Hepatocyte (in vitro differentiated cells): ENCODE measurements at regions not wholly inside any gene's neighbourhood (a gene's known extent, or its start where the extent isn't known, plus 50 kb on each side); places are given as distances from the start of the nearest gene placed in this dataset.

ENCODE experiments used
- DNase-seq: peaks from one replicate; pipeline ENCODE4 v3.0.0-alpha.2; 2016; ENCODE audit warnings: low spot score
- H2AFZ ChIP-seq: fragments of 200-600 bp; sonication (generic); 2 replicates; pipeline ENCODE4 v1.6.0; 2016; ENCODE audit warnings: antibody characterized with exemption, mild to moderate bottlenecking
- H3K27ac ChIP-seq: fragments of 200-600 bp; sonication (generic); 2 replicates; pipeline ENCODE4 v1.5.1; 2016; ENCODE audit warnings: mild to moderate bottlenecking
- H3K27me3 ChIP-seq: fragments of 200-600 bp; sonication (generic); 2 replicates; pipeline ENCODE4 v1.6.1; 2016
- H3K36me3 ChIP-seq: fragments of 200-600 bp; sonication (generic); replicated peaks from 2 replicates; pipeline ENCODE4 v1.5.1; 2016; ENCODE audit warnings: low read depth; ENCODE audit not compliant: insufficient read depth
- H3K4me1 ChIP-seq: fragments of 200-600 bp; sonication (generic); 2 replicates; pipeline ENCODE4 v1.5.1; 2016; ENCODE audit warnings: mild to moderate bottlenecking, moderate library complexity; ENCODE audit not compliant: insufficient read depth
- H3K4me2 ChIP-seq: fragments of 200-600 bp; sonication (generic); 2 replicates; pipeline ENCODE4 v1.6.0; 2016
- H3K4me3 ChIP-seq: fragments of 200-600 bp; sonication (generic); 2 replicates; pipeline ENCODE4 v1.5.1; 2016; ENCODE audit warnings: mild to moderate bottlenecking
- H3K79me2 ChIP-seq: fragments of 200-600 bp; sonication (generic); 2 replicates; pipeline ENCODE4 v1.6.0; 2017; ENCODE audit warnings: mild to moderate bottlenecking
- H3K9me2 ChIP-seq: fragments of 200-600 bp; sonication (generic); replicated peaks from 2 replicates; pipeline ENCODE4 v1.6.0; 2017; ENCODE audit warnings: mild to moderate bottlenecking; ENCODE audit not compliant: insufficient read depth
- H3K9me3 ChIP-seq: fragments of 200-600 bp; sonication (generic); 2 replicates; pipeline ENCODE4 v1.5.1; 2016; ENCODE audit warnings: low read depth, mild to moderate bottlenecking
- H4K20me1 ChIP-seq: fragments of 200-600 bp; sonication (generic); 2 replicates; pipeline ENCODE4 v1.6.0; 2016; ENCODE audit warnings: mild to moderate bottlenecking; ENCODE audit not compliant: insufficient read depth, poor library complexity, severe bottlenecking
- EZH2 ChIP-seq: fragments of 200-600 bp; sonication (generic); IDR thresholded peaks from 2 replicates; pipeline ENCODE4 v1.6.1; 2016; ENCODE audit warnings: antibody characterized with exemption, mild to moderate bottlenecking, borderline replicate concordance
- EZH2phosphoT487 ChIP-seq: fragments of 200-600 bp; sonication (generic); IDR thresholded peaks from one replicate; pipeline ENCODE4 v1.6.1; 2018; ENCODE audit warnings: antibody characterized with exemption, mild to moderate bottlenecking, low read depth, moderate library complexity; ENCODE audit not compliant: unreplicated experiment, severe bottlenecking
- WGBS: methylation state at CpG from one replicate; pipeline ENCODE4 v1.1.6; 2016; ENCODE audit warnings: low lambda C conversion rate; ENCODE audit errors: missing lambda C conversion rate; 5-methylcytosine and 5-hydroxymethylcytosine counted together
- TF ChIP-seq, protein P1 (sequence below): fragments of 200-600 bp; sonication (generic); IDR thresholded peaks from 2 replicates; pipeline ENCODE4 v1.5.1; 2016; ENCODE audit warnings: antibody characterized with exemption, mild to moderate bottlenecking; ENCODE audit not compliant: poor library complexity

DNA sequence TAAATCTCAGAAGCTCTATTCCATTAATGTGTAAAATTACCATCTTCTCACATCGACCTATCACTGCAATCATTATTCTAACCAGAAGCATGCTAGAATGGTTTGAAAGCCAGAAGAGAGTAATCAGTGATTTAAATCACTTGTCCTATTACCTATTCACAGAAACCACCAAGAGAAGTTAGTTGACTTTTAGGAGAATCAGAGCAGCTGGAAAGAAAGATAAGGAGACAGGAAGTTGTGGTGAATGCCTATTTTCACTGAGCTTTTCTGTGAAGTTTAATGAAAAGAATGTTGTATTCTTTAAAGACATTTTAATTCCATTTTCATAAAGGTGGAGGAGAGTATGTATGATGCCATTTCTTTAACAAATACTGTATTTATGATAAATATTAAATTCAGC lies 352.6 kb upstream of the CRIM1 start:
- no peak overlapping the region for H3K27ac ChIP-seq
- WGBS = 69% methylated on average over 1 of the region's 1 CpG
- TF ChIP-seq EZH2 (no peak), EZH2phosphoT487 (no peak)
- TF ChIP-seq, protein P1, sequence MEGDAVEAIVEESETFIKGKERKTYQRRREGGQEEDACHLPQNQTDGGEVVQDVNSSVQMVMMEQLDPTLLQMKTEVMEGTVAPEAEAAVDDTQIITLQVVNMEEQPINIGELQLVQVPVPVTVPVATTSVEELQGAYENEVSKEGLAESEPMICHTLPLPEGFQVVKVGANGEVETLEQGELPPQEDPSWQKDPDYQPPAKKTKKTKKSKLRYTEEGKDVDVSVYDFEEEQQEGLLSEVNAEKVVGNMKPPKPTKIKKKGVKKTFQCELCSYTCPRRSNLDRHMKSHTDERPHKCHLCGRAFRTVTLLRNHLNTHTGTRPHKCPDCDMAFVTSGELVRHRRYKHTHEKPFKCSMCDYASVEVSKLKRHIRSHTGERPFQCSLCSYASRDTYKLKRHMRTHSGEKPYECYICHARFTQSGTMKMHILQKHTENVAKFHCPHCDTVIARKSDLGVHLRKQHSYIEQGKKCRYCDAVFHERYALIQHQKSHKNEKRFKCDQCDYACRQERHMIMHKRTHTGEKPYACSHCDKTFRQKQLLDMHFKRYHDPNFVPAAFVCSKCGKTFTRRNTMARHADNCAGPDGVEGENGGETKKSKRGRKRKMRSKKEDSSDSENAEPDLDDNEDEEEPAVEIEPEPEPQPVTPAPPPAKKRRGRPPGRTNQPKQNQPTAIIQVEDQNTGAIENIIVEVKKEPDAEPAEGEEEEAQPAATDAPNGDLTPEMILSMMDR = no peak

DNA sequence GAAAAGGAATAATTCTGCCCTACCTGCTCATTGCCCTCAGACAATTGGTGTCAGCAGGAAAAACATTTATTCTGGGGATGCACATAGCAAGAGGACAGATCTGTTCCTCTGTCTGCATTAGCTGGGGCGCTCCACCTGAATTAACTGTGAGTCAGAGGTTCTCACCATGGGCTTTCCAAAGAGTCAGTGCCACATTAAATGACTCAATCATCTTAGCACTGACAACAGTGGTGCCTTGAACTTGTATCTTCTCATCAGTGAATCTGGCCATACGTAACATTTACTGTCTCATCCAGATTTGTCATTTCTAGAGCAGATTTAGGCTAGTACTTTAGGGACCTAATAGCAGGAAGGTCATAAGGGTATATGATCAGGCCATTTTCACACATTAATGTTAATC lies 358.1 kb upstream of the CRIM1 start:
- TF ChIP-seq EZH2phosphoT487 = no peak
- TF ChIP-seq, protein P1 = no peak
- TF ChIP-seq EZH2 = no peak
- H3K4me1 ChIP-seq = no peaks in the 10 kb centered on the region
- DNase-seq = no peak
- H3K9me2 ChIP-seq = no peaks in the 10 kb centered on the region
- WGBS = 88% methylated on average over 2 of the region's 2 CpGs
- H3K9me3 ChIP-seq = no peaks in the 10 kb centered on the region
- no peak overlapping the region for H3K4me2 ChIP-seq
- no peaks in the 10 kb centered on the region for H3K27me3 ChIP-seq
- no peaks in the 10 kb centered on the region for H3K79me2 ChIP-seq
- no peak overlapping the region for H2AFZ ChIP-seq
- no peak overlapping the region for H3K27ac ChIP-seq
- no peak overlapping the region for H3K4me3 ChIP-seq
- H3K36me3 ChIP-seq = no peaks in the 10 kb centered on the region
- H4K20me1 ChIP-seq = no peaks in the 10 kb centered on the region

More for the DNA sequence above, 352.6 kb upstream of the CRIM1 start:
- H3K4me2 ChIP-seq = no peak overlapping the region
- H3K4me1 ChIP-seq = no peaks in the 10 kb centered on the region
- H2AFZ ChIP-seq = no peak overlapping the region
- H3K27me3 ChIP-seq = no peaks in the 10 kb centered on the region
- H3K36me3 ChIP-seq = no peaks in the 10 kb centered on the region
- no peaks in the 10 kb centered on the region for H3K9me2 ChIP-seq
- no peaks in the 10 kb centered on the region for H3K9me3 ChIP-seq
- no peaks in the 10 kb centered on the region for H4K20me1 ChIP-seq
- H3K4me3 ChIP-seq = no peak overlapping the region
- DNase-seq = no peak
- no peaks in the 10 kb centered on the region for H3K79me2 ChIP-seq

DNA sequence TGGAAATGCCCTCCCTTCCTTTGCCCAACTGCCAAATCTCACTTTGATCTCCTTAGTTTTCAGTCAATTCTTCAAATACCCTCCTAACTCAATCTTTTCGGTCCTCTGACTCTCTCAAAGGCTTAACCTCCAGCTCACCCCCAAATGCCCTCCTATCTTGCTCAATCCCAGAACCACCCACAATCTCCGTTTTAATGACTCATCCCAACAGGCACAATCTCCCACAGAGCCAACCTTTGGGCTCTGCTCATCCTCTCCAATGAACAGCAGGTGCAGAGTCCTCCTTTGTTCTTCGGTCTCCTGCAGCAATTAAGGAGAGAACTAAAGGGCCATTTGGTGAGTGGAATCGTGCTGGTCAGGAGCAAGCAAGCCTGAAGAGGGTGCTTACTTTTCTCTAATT lies 366.1 kb upstream of the CRIM1 start:
- Histone ChIP-seq H4K20me1 (no peaks in the 10 kb centered on the region), H2AFZ (no peak overlapping the region), H3K27ac (no peak overlapping the region), H3K9me3 (no peaks in the 10 kb centered on the region), H3K9me2 (no peaks in the 10 kb centered on the region), H3K36me3 (no peaks in the 10 kb centered on the region), H3K4me2 (no peak overlapping the region), H3K4me3 (no peak overlapping the region), H3K4me1 (no peaks in the 10 kb centered on the region), H3K79me2 (no peaks in the 10 kb centered on the region), H3K27me3 (no peaks in the 10 kb centered on the region)
- DNase-seq = peak; percentile 26
- TF ChIP-seq, protein P1 = no peak
- TF ChIP-seq EZH2phosphoT487 (no peak), EZH2 (no peak)
- WGBS = 78% methylated on average over 4 of the region's 4 CpGs

DNA sequence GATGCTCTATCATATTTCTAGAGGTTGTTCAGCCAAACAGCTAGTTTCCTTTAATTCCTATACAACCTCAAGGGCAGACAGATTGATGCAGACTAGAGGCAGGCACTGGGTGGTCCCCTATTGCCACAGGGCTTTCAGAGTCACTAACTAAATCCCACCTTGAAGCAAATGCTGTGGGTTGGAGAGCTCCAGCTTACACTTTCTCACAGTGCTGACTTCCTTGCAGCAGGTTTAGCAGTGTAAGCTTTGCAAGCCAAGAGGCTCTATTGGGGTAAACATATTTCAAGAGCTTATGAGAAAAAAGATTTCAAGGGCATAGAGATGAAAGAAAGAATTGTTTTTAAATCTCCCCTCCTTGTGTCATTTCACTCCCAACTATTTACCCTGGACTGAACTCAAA lies 366.5 kb upstream of the CRIM1 start:
- Histone ChIP-seq H3K4me2 (no peak overlapping the region), H3K9me3 (no peaks in the 10 kb centered on the region)

More for the DNA sequence above, 366.5 kb upstream of the CRIM1 start:
- no peak for DNase-seq
- Histone ChIP-seq H3K27ac (no peak overlapping the region), H2AFZ (no peak overlapping the region), H3K79me2 (no peaks in the 10 kb centered on the region), H3K9me2 (no peaks in the 10 kb centered on the region), H3K4me1 (no peaks in the 10 kb centered on the region), H3K27me3 (no peaks in the 10 kb centered on the region), H4K20me1 (no peaks in the 10 kb centered on the region), H3K36me3 (no peaks in the 10 kb centered on the region), H3K4me3 (no peak overlapping the region)
- no peak for TF ChIP-seq EZH2phosphoT487
- no peak for TF ChIP-seq EZH2
- TF ChIP-seq, protein P1 = no peak
